ENCODE measurements at regions not wholly inside any gene's neighbourhood (a gene's known extent, or its start where the extent isn't known, plus 50 kb on each side); places are given as distances from the start of the nearest gene placed in this dataset.

DNA sequence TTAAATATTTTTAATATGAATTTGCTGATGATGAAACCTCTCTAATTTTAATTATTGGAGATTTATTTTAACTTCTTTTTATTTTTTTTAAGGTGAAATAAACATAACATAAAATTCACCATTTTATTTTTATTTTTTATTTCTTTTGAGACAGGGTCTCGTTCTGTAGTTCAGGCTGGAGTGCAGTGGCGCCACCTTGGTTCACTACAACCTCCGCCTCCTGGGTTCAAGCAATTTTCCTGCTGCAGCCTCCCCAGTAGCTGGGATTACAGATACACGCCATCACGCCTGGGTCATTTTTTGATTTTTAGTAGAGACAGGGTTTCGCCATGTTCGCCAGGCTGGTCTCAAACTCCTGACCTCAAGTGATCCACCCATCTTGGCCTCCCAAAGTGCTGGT is 402.9 kb downstream of the PRR16 start:
- H2AFZ ChIP-seq (replicated peaks; ENCODE audit: low read length, poor library complexity) = no peak overlapping the region
- H2AK9ac ChIP-seq (replicated peaks; ENCODE audit: low read depth, low read length, poor library complexity) = no peak overlapping the region
- H3K56ac ChIP-seq (ENCODE audit: extremely low read depth, insufficient read depth, low read length) = no peak overlapping the region
- no peak overlapping the region for H2BK15ac ChIP-seq (ENCODE audit: low read depth, low read length)
- H3K4me3 ChIP-seq (ENCODE audit: insufficient read depth, low read depth, low read length) = no peak overlapping the region
- H4K20me1 ChIP-seq (ENCODE audit: insufficient read depth, low read length) = no peaks in the 10 kb centered on the region
- no peak overlapping the region for H3K9ac ChIP-seq (ENCODE audit: low read depth, low read length)
- H4K91ac ChIP-seq (ENCODE audit: insufficient read depth, low read depth, low read length) = no peak overlapping the region
- no peaks in the 10 kb centered on the region for H3K9me1 ChIP-seq (ENCODE audit: insufficient read depth, low read length)
- ChIA-PET POLR2A (ENCODE audit: unreplicated experiment) (no interaction called here), CTCF (no interaction called here)
- BruUV-seq (replicated peaks) = no TSS peak
- H4K5ac ChIP-seq (ENCODE audit: low read depth, low read length) = no peak overlapping the region
- no peak overlapping the region for H2BK120ac ChIP-seq (ENCODE audit: low read depth, low read length)
- H3K36me3 ChIP-seq (ENCODE audit: control insufficient read depth, insufficient read depth, low read length) = no peaks in the 10 kb centered on the region
- no peak overlapping the region for H3K27ac ChIP-seq (ENCODE audit: insufficient read depth, low read length)
- dilution Hi-C loops (cut with HindIII; ENCODE audit: low sequenced_read_pairs, unreplicated experiment) = no loop called here
- no peak overlapping the region for H2BK20ac ChIP-seq (ENCODE audit: low read depth, low read length)
- intact Hi-C loops (cut with micrococcal nuclease) = no loop called here
- no peak overlapping the region for H3K14ac ChIP-seq (replicated peaks; ENCODE audit: low read depth, low read length)
- DNase-seq (no peak), ATAC-seq (ENCODE audit: low read depth) (no peak)
- H3K4ac ChIP-seq (ENCODE audit: low read depth, low read length) = no peak overlapping the region
- no peaks in the 10 kb centered on the region for H3K27me3 ChIP-seq (ENCODE audit: control insufficient read depth, insufficient read depth, low read length)
- no peaks in the 10 kb centered on the region for H3K79me1 ChIP-seq (ENCODE audit: low read depth in 1 of 2, low read length in 2 of 2)
- H3K4me1 ChIP-seq (ENCODE audit: control insufficient read depth, insufficient read depth, low read length) = no peaks in the 10 kb centered on the region
- no peak overlapping the region for H2BK5ac ChIP-seq (ENCODE audit: low read depth, low read length, poor library complexity, severe bottlenecking)
- no peak for TF ChIP-seq SMC3 (IDR thresholded peaks at IDR 0.05; ENCODE audit: low read depth, low read length)
- TF ChIP-seq CEBPB (IDR thresholded peaks at IDR 0.05; ENCODE audit: low read depth, low read length) = no peak
- no peak for TF ChIP-seq ELK1 (IDR thresholded peaks at IDR 0.05; ENCODE audit: borderline replicate concordance, low read depth, low read length)
- no peak for TF ChIP-seq NFE2L2 (IDR thresholded peaks at IDR 0.05; ENCODE audit: low read depth, low read length)
- H4K8ac ChIP-seq (ENCODE audit: low read depth in 2 of 2, low read length in 2 of 2) = no peak overlapping the region
- WGBS, 2 experiments (ENCODE audit: extremely low coverage in 2 of 2, insufficient read length in 1 of 2) = 100% methylated on average over 1 of the region's 7 CpGs; no CpG with 5 or more reads in 1 of the 2 experiments
- in situ Hi-C loops (cut with MboI; ENCODE audit: low sequenced_read_pairs) = no loop called here
- H3K18ac ChIP-seq (ENCODE audit: low read depth, low read length) = no peak overlapping the region
- H3K4me2 ChIP-seq (ENCODE audit: low read depth, low read length) = no peak overlapping the region
- H2AK5ac ChIP-seq (ENCODE audit: low read depth, low read length) = no peak overlapping the region
- no peaks in the 10 kb centered on the region for H3K9me3 ChIP-seq (ENCODE audit: control insufficient read depth, insufficient read depth, low read length)
- no peak overlapping the region for H3K23ac ChIP-seq (ENCODE audit: low read depth, low read length)

Measured in IMR-90 (cell line).